HG02938 (cell line): ENCODE measurements at regions not wholly inside any gene's neighbourhood (a gene's known extent, or its start where the extent isn't known, plus 50 kb on each side); places are given as distances from the start of the nearest gene placed in this dataset.
"Not testable (repeated sequence)": the region's sequence is repeated elsewhere in the genome, so short reads cannot be mapped to it uniquely, and the experiment has no call there.

Experiments
- ATAC-seq: cut with Tn5 transposase; IDR thresholded peaks from one replicate; pipeline ENCODE4 v1.9.1; 2021; ENCODE audit warnings: mild to moderate bottlenecking, moderate library complexity; ENCODE audit not compliant: unreplicated experiment

GRCh38 chr12:86724716-86725115 lies 468.5 kb upstream of the MGAT4C start:
- no peak for ATAC-seq

DNA sequence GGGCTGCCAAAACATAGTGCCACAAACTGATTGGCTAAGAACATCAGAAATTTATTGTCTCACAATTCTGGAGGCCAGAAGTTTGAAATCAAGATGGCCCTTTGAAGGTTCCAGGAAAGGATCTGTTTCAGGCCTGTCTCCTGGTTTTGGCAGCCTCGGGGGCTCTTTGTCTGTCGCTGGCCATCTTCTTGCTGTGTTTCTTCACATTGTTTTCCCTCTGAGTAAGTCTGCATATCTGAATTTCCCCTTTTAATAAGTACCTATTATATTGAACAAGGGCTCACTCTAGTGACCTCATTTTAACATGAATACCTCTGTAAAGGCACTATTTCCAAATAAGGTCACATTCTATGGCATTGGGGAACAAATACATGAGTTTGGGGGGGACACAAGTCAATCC lies 467.1 kb upstream of the MGAT4C start:
- ATAC-seq: no peak

GRCh38 chr12:86721713-86722397 lies 465.7 kb upstream of the MGAT4C start:
- ATAC-seq: no peak

- no peak for ATAC-seq
These were observed 463.2 kb upstream of the MGAT4C start for GRCh38 chr12:86719381-86719780.

GRCh38 chr12:86713121-86713520 lies 456.9 kb upstream of the MGAT4C start:
- ATAC-seq: no peak

- ATAC-seq: no peak
These were observed 456.2 kb upstream of the MGAT4C start for GRCh38 chr12:86712425-86712843.

DNA sequence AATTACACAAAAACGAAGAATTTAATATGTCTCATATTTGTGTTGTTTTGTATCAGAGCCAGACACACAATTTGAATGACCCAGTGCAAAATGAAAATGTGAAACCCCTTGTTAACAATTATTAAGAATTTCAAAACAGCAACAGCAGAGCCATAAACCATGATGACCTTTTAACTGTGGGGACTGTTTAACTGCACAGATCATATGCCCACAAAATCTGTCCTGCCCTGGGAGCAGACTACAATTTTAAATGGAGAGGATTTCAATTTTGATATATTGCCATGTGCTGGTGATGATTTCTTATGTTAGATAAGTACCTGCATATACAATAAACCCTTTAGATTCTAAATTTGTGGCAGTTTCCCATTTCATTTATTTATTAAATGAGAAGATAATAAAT lies 455.5 kb upstream of the MGAT4C start:
- no peak for ATAC-seq

DNA sequence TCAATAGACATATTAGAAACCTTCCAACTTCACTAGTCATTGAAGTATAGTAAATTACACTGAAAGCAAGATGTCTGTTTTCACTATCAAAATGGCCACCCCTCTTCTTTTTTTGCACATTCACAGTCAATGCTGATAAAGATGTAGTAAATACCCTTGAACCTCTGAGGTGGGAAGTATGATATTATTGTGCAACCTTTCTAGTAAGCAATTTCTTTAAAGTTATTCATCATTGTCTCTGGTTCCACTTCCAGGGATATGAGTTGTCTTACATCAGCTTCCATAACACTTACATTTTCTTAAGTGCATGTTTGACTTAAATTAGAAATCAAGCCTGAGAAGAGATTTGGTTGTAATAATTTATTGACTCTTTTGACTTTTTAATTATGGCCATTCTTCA lies 453.9 kb upstream of the MGAT4C start:
- no peak for ATAC-seq

- not testable (repeated sequence) for ATAC-seq
These were observed 452.8 kb upstream of the MGAT4C start for GRCh38 chr12:86709017-86709416.

- ATAC-seq: no peak
These were observed 442.4 kb upstream of the MGAT4C start for GRCh38 chr12:86698641-86698980.

DNA sequence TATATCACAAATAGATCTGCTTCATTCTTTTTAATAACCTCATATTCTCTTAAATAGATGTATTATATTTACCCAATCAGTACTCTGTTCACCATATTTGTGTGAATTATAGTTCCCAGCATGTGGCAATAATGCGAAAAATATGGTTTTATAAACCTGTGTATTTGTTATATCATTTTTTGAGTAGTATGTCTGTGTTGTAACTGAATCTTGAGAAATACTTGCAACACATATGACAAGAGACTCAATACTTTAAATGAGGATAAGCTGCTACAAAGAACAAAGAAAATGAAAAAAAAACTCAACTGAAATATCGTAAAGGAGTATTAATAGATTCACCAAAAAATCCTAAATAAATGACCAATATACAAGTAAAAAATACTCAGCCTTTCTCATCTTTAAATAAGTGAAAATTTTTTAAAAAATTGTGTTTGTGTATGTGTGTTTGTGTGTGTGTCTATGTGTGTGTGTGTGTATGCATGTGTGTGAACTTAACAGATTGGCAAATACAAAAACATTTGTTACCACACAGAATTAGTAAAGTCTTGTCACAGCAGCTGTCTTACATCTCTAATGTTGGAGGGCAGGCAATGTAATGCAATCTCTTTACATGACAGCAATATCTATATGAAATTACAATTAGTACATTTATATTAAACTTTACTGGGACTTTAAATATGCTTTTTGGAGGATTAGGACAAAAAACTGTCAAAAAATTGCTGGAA lies 441.9 kb upstream of the MGAT4C start:
- no peak for ATAC-seq

DNA sequence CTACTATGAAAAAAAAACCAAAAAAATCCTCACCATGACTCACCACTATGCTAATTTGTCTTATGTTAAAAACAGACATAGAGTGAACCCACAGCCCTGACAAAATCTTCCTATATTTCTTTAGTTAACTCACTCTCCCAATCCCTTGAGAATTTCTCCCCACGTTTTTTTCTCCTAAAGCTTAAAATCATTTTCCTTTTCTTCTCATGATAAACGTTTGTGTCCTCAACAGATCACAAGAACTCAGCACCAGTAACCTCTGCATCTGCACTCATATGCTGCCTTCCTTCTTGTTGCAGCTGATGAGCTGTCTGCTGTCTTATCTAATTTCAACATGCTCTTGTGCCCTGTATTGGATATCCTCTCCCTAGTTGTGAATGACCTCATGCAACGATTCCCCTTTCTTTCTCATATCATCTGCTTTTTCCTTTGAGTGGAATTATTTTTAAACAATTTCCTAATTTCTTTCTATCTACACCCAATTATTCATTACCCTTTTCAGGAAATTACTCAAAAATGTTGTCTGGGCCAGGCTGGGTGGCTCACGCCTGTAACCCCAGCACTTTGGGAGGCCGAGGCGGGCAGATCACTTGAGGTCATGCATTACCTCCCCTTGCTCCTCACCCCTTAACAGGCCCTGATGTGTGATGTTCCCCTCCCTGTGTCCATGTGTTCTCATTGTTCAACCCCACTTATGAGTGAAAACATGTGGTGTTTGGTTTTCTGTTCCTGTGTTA lies 427.5 kb upstream of the MGAT4C start:
- ATAC-seq: no peak

GRCh38 chr12:86681060-86681459 lies 424.9 kb upstream of the MGAT4C start:
- no peak for ATAC-seq

- ATAC-seq: no peak
These were observed 419.0 kb upstream of the MGAT4C start for GRCh38 chr12:86675197-86675596.

DNA sequence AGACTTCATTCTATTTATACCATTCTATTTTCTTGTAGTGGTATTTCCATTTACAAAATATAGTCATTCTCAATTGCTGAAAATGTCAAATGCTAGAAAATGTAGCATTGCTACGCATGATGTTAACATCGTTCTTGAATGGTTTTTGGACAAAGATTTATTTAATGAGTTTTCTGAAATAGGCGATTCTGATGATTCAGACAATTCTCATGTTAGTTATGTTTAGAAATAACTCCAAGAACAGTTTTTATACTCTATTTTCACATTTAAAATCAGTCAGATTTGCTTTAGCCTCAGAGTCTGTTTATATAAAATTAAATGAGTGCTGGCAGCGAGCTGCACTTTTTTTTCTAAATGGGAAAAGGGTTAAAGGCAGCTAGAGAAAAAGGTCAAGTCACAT lies 414.8 kb upstream of the MGAT4C start:
- no peak for ATAC-seq

GRCh38 chr12:86669010-86669409 lies 412.8 kb upstream of the MGAT4C start:
- ATAC-seq: no peak

DNA sequence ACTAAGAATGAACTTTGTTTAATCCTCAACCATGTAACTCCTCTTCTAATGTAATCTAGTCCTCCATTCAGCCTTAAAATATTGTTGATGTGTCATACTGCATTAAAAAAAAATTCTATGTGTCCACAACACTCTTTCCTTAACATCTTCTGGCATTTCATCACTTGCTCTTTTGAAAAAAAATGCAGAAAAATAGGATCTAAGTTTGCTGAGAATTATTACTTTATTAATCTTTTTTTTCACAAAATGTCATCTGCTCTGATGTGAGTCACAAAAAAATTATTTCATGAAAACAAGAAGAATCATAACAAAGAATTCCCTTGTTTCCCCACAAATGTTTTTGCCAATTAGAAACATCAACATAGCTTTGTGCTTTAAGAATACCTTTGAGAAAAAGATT lies 410.1 kb upstream of the MGAT4C start:
- no peak for ATAC-seq

GRCh38 chr12:86663716-86664115 lies 407.5 kb upstream of the MGAT4C start:
- no peak for ATAC-seq

DNA sequence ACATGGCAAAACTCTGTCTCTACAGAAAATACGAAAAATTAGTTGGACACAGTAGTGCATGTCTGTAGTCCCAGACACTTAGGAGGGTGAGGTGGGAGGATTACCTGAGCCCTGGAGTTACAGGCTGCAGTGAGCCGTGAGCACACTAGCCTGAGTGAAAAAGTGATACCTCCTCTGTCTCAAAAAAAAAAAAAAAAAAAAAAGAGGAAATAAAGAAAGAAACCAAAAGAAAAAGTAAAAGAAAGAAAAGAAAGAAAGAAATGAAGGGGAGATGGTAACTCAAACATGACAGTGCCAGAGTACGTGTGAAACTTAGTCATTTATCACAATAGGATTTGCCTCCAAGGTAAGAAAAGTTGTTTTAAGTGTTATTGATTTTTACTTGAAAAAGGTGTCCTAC lies 407.0 kb upstream of the MGAT4C start:
- no peak for ATAC-seq

- ATAC-seq: no peak
These were observed 406.3 kb upstream of the MGAT4C start for GRCh38 chr12:86662464-86662863.

GRCh38 chr12:86660488-86661147 lies 404.4 kb upstream of the MGAT4C start:
- no peak for ATAC-seq

GRCh38 chr12:86659985-86660384 lies 403.8 kb upstream of the MGAT4C start:
- ATAC-seq: no peak
